Transverse colon (tissue), 4 donors: ENCODE measurements at regions not wholly inside any gene's neighbourhood (a gene's known extent, or its start where the extent isn't known, plus 50 kb on each side); places are given as distances from the start of the nearest gene placed in this dataset.

Experiments
- DNase-seq: peaks from one replicate; pipeline ENCODE4 v3.0.0-alpha.2; 2019
- H3K27ac ChIP-seq, 4 donors: fragments of 200-600 bp; sonication (generic); 2 replicates each; pipeline ENCODE4 v1.5.1; 2016 to 2018; ENCODE audit warnings: inconsistent platforms in 4 of 4
- H3K27me3 ChIP-seq: fragments of 200-600 bp; sonication (generic); 2 replicates; pipeline ENCODE4 v1.5.1; 2017; ENCODE audit warnings: inconsistent platforms
- H3K36me3 ChIP-seq, 4 donors: fragments of 200-600 bp; sonication (generic); 2 replicates each; pipeline ENCODE4 v1.5.1; 2017 to 2019; ENCODE audit warnings: inconsistent platforms in 4 of 4
- H3K4me1 ChIP-seq, 4 donors: fragments of 200-600 bp; sonication (generic); 2 replicates each; pipeline ENCODE4 v1.5.1; 2017 to 2020; ENCODE audit warnings: inconsistent platforms in 4 of 4
- H3K4me3 ChIP-seq, 4 donors: fragments of 200-600 bp; sonication (generic); 1 replicate in 1 of 4; 2 replicates in 3 of 4; pipeline versions ENCODE4 v1.5.1 to v1.6.1; 2017 to 2019; ENCODE audit warnings: inconsistent platforms in 4 of 4
- H3K9me3 ChIP-seq, 2 donors: fragments of 200-600 bp; sonication (generic); 2 replicates each; pipeline ENCODE4 v1.5.1; 2017 to 2019; ENCODE audit warnings: inconsistent platforms in 2 of 2
- EP300 ChIP-seq: sonication (generic); formaldehyde crosslinking; IDR thresholded peaks from one replicate; pipeline ENCODE4 v1.6.1; 2017; ENCODE audit warnings: antibody characterized with exemption, low read depth
- POLR2A ChIP-seq: fragments of 450-650 bp; IDR thresholded peaks from one replicate; pipeline ENCODE4 v1.6.1; 2016; ENCODE audit warnings: antibody characterized with exemption, mild to moderate bottlenecking, moderate library complexity
- POLR2AphosphoS5 ChIP-seq, 3 donors: sonication (generic); formaldehyde crosslinking; IDR thresholded peaks; one replicate each; pipeline ENCODE4 v1.6.1; 2016; ENCODE audit warnings: antibody characterized with exemption in 3 of 3
- WGBS, 2 donors: methylation state at CpG; one replicate each; pipeline ENCODE4 v1.1.5; 2018; ENCODE audit warnings: low coverage in 1 of 2; 5-methylcytosine and 5-hydroxymethylcytosine counted together
- in situ Hi-C, 4 donors: fragments of 200-750 bp; cut with MboI; loops; one replicate each; pipeline versions ENCODE4 v1.15.0 to v1.15.1; 2017; ENCODE audit warnings: low sequenced_read_pairs in 3 of 4, low pct_ligation_motif_present in 1 of 4, low pct_unique_long_range_greater_than_20kb in 1 of 4
- intact Hi-C: fragments of 100-400 bp; cut with DNase I; formaldehyde crosslinking; loops from one replicate; pipeline ENCODE4 v1.15.1; 2023; ENCODE audit warnings: low total_unique reads
- TF ChIP-seq, protein P1 (sequence below), 5 experiments: fragments of 200-600 bp in 3 of 5; fragments of 450-650 bp in 2 of 5; sonication (generic) in 3 of 5; IDR thresholded peaks; 1 replicate in 2 of 5; 2 replicates in 3 of 5; pipeline ENCODE4 v1.5.1; 2016 to 2017; ENCODE audit warnings: antibody characterized with exemption in 5 of 5, inconsistent platforms in 3 of 5, mild to moderate bottlenecking in 2 of 5, moderate library complexity in 1 of 5

DNA sequence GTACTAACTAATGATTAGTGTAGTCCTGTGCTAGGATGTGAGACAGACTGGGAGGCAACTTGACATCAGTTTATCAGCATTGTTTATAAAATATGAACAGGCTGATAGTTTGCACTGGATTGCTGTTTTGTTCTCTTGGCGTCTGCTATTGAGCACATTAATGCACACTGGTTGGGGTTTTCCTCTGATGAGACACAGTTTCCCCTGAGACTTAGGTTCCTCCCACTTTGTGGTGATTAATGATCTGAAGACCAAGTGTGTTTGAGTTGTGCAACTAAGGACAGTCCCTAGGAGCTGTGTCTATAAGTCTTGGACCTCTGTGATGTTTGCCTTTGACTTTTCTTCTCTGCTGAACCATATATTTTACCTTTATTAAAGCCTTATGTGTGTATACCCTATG lies 1015.4 kb downstream of the AMY1C start:
- Histone ChIP-seq H3K27ac (no peak overlapping the region), H3K4me3 (no peak overlapping the region), H3K27me3 (no peaks in the 10 kb centered on the region), H3K9me3 (peaks cover 0 to 2% of the 10 kb centered on the region in 2 donors), H3K4me1 (no peaks in the 10 kb centered on the region), H3K36me3 (no peaks in the 10 kb centered on the region)
- in situ Hi-C loops (no loop called here), intact Hi-C loops (no loop called here)
- DNase-seq: no peak
- WGBS, 2 donors: 16% methylated on average over 1 of the region's 1 CpG; no CpG with 5 or more reads in 1 of the 2 donors
- TF ChIP-seq, protein P1, sequence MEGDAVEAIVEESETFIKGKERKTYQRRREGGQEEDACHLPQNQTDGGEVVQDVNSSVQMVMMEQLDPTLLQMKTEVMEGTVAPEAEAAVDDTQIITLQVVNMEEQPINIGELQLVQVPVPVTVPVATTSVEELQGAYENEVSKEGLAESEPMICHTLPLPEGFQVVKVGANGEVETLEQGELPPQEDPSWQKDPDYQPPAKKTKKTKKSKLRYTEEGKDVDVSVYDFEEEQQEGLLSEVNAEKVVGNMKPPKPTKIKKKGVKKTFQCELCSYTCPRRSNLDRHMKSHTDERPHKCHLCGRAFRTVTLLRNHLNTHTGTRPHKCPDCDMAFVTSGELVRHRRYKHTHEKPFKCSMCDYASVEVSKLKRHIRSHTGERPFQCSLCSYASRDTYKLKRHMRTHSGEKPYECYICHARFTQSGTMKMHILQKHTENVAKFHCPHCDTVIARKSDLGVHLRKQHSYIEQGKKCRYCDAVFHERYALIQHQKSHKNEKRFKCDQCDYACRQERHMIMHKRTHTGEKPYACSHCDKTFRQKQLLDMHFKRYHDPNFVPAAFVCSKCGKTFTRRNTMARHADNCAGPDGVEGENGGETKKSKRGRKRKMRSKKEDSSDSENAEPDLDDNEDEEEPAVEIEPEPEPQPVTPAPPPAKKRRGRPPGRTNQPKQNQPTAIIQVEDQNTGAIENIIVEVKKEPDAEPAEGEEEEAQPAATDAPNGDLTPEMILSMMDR (IDR thresholded peaks at IDR 0.05): no peak
- TF ChIP-seq EP300: no peak
- TF ChIP-seq POLR2A: no peak
- no peak for TF ChIP-seq POLR2AphosphoS5 (IDR thresholded peaks at IDR 0.05)

DNA sequence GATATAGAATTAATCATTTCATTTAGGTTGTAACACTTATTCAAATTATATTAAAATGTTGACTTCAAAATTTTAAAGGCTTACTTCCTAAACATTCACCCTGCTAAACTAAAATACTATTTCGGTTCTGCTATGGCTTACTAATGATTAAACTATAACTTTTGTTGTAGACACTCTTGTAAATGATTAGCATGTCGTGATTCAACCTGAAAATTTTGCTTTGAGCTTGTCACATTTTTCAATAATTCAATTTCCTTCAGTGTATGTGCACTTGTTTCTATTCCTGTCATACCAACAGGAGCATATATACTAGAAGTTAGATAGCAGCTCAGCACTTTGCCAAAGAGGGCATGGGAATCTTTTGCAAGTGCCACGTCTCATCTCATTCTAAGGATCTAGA lies 1018.8 kb downstream of the AMY1C start:
- Histone ChIP-seq H3K4me3 (no peak overlapping the region), H3K4me1 (no peaks in the 10 kb centered on the region), H3K9me3 (peaks cover 0 to 2% of the 10 kb centered on the region in 2 donors), H3K27ac (no peak overlapping the region), H3K36me3 (no peaks in the 10 kb centered on the region), H3K27me3 (no peaks in the 10 kb centered on the region)
- WGBS, 2 donors: 35 to 37% methylated on average over 3 of the region's 3 CpGs
- TF ChIP-seq POLR2AphosphoS5 (IDR thresholded peaks at IDR 0.05) (no peak), EP300 (no peak), POLR2A (no peak)
- TF ChIP-seq, protein P1 (IDR thresholded peaks at IDR 0.05): no peak
- in situ Hi-C loops: no loop called here
- DNase-seq: no peak
- intact Hi-C loops: no loop called here

DNA sequence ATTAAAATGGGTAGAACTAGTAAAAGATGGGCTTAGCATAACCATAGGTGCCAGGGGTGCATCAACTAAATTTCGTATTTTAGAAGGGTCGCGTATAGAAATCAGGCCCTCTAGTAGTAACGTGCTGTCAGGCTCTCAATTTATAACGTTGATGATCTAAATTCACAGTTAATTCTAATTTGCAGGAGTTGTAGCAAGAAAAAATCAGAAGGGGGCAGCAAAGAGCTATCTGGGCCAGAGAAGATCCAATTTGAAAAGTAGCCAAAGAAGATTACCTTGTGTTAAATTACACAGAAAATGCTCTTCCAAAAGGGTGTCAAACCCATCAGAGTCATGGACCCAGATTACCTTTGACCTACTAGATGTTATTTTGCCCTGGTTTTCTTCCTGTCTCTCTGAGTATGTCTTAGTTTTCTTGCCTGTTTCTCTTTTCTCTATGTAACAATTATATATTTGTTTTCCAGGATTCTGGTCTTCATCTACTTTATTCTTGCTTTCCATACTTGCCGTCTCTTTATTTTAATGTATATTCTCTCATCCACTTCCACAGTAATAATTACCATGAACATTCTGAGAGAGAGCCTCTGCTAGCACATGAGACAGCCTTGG lies 1030.9 kb downstream of the AMY1C start:
- no peak overlapping the region for H3K4me3 ChIP-seq
- H3K27ac ChIP-seq: no peak overlapping the region
- intact Hi-C loops (no loop called here), in situ Hi-C loops (loop anchor here in 2 of 4 donors (25.0 kb wide), 1 partner anchor 1007 kb away; no protein-coding TSS in a partner anchor)
- TF ChIP-seq POLR2AphosphoS5 (IDR thresholded peaks at IDR 0.05): no peak
- TF ChIP-seq, protein P1 (IDR thresholded peaks at IDR 0.05): peak; percentile 55 to 70 (median 64)
- H3K27me3 ChIP-seq: no peaks in the 10 kb centered on the region
- no peaks in the 10 kb centered on the region for H3K4me1 ChIP-seq
- DNase-seq: no peak
- no peaks in the 10 kb centered on the region for H3K9me3 ChIP-seq
- WGBS, 2 donors: 2 to 13% methylated on average over 6 of the region's 6 CpGs
- no peaks in the 10 kb centered on the region for H3K36me3 ChIP-seq

DNA sequence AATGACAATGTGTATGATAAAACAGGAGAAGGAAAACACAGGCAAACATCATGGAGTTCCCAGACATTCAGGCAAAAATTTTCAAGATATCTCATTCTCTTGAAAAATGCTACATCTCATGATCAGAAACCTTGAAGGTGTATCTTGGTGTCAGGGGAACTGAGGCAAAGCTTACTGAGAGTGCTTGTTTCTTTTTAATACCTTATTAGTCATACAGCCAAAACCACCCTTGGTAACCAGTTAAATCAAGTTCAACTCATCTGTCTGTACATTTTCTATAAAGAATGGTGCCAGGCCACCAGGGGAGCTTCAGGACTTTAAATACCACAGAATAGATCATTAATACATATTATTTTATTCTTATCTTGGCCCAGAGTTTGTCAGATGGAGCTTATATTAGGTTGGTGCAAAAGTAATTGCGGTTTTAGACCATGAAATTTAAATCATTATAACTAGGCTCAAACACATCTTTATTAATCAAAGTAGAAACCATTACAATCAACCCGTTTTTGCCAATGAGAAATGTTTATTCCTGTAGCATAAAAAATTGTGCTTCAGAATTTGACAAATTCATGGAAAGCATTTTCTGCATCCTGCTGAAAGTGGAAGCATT lies 1036.0 kb downstream of the AMY1C start:
- WGBS, 2 donors: 49 to 56% methylated on average over 2 of the region's 2 CpGs

More for the DNA sequence above, 1036.0 kb downstream of the AMY1C start:
- no peak for DNase-seq
- Histone ChIP-seq H3K27ac (no peak overlapping the region), H3K27me3 (no peaks in the 10 kb centered on the region), H3K4me3 (no peak overlapping the region), H3K4me1 (no peaks in the 10 kb centered on the region), H3K9me3 (no peaks in the 10 kb centered on the region), H3K36me3 (no peaks in the 10 kb centered on the region)
- TF ChIP-seq, protein P1 (IDR thresholded peaks at IDR 0.05): no peak
- TF ChIP-seq EP300 (no peak), POLR2A (no peak), POLR2AphosphoS5 (IDR thresholded peaks at IDR 0.05) (no peak)
- intact Hi-C loops: no loop called here
- in situ Hi-C loops: loop anchor here in 2 of 4 donors (25.0 kb wide), 1 partner anchor 1002 kb away; no protein-coding TSS in a partner anchor
